ENCODE measurements at regions not wholly inside any gene's neighbourhood (a gene's known extent, or its start where the extent isn't known, plus 50 kb on each side); places are given as distances from the start of the nearest gene placed in this dataset.

- TF ChIP-seq E2F6 (IDR thresholded peaks at IDR 0.05; ENCODE audit: borderline replicate concordance, low read depth) (no peak), CTCF (IDR thresholded peaks at IDR 0.05) (no peak), MAX (IDR thresholded peaks at IDR 0.05) (no peak), MAZ (IDR thresholded peaks at IDR 0.05; ENCODE audit: borderline replicate concordance, low read depth, low read length) (no peak), CBX2 (IDR thresholded peaks at IDR 0.05; ENCODE audit: borderline replicate concordance, low read depth) (no peak), CHD2 (IDR thresholded peaks at IDR 0.05; ENCODE audit: low read length, partially characterized antibody) (no peak), POLR2A (IDR thresholded peaks at IDR 0.05; ENCODE audit: low read length) (no peak), SMC3 (IDR thresholded peaks at IDR 0.05) (no peak), GATA3 (IDR thresholded peaks at IDR 0.05; ENCODE audit: borderline replicate concordance) (no peak), EP300 (IDR thresholded peaks at IDR 0.05) (no peak), SREBF2 (IDR thresholded peaks at IDR 0.05) (no peak), MYC (IDR thresholded peaks at IDR 0.05; ENCODE audit: borderline replicate concordance, low read length) (no peak), HEYL (CRISPR knock-in tag; IDR thresholded peaks at IDR 0.05) (no peak), KDM5A (IDR thresholded peaks at IDR 0.05) (no peak)
These were observed 96.1 kb upstream of the IRX2 start for GRCh38 chr5:2847608-2848007.

All from A549 (cell line).